GM23338 (cell line): ENCODE measurements at regions not wholly inside any gene's neighbourhood (a gene's known extent, or its start where the extent isn't known, plus 50 kb on each side); places are given as distances from the start of the nearest gene placed in this dataset.

Experiments
- ATAC-seq: fragments of 200-7000 bp; cut with Tn5 transposase; 3 replicates; pipeline ENCODE4 v1.9.1; 2020
- DNase-seq: peaks from one replicate; pipeline ENCODE4 v3.0.0-alpha.2; 2015; ENCODE audit warnings: low spot score
- H2AFZ ChIP-seq: fragments of 200-600 bp; sonication (generic); 2 replicates; pipeline ENCODE4 v1.8.0; 2016; ENCODE audit warnings: antibody characterized with exemption, mild to moderate bottlenecking, moderate library complexity
- H3F3A ChIP-seq: fragments of 200-600 bp; sonication (generic); replicated peaks from 2 replicates; pipeline ENCODE4 v1.8.0; 2017; ENCODE audit warnings: antibody characterized with exemption, mixed run types, low read depth
- H3K27ac ChIP-seq: fragments of 200-600 bp; sonication (generic); 2 replicates; pipeline ENCODE4 v1.6.1; 2016; ENCODE audit warnings: low read depth
- H3K27me3 ChIP-seq: fragments of 200-600 bp; sonication (generic); 2 replicates; pipeline ENCODE4 v1.8.0; 2016; ENCODE audit warnings: mild to moderate bottlenecking, mixed run types, moderate library complexity; ENCODE audit not compliant: insufficient read depth
- H3K36me3 ChIP-seq: fragments of 200-600 bp; sonication (generic); 2 replicates; pipeline ENCODE4 v1.8.0; 2016; ENCODE audit warnings: mild to moderate bottlenecking; ENCODE audit not compliant: insufficient read depth
- H3K4me1 ChIP-seq: fragments of 200-600 bp; sonication (generic); 2 replicates; pipeline ENCODE4 v1.8.0; 2016; ENCODE audit warnings: mild to moderate bottlenecking, moderate library complexity; ENCODE audit not compliant: insufficient read depth
- H3K4me2 ChIP-seq: fragments of 200-600 bp; sonication (generic); 2 replicates; pipeline ENCODE4 v1.7.1; 2017; ENCODE audit warnings: mixed run types
- H3K4me3 ChIP-seq: fragments of 200-600 bp; sonication (generic); 2 replicates; pipeline ENCODE4 v1.6.1; 2016; ENCODE audit warnings: mixed run types
- H3K79me2 ChIP-seq: fragments of 200-600 bp; sonication (generic); replicated peaks from 2 replicates; pipeline ENCODE4 v1.8.0; 2017; ENCODE audit warnings: mild to moderate bottlenecking; ENCODE audit not compliant: insufficient read depth
- H3K9me2 ChIP-seq: fragments of 200-600 bp; sonication (generic); 2 replicates; pipeline ENCODE4 v1.8.0; 2017; ENCODE audit not compliant: insufficient read depth
- H4K20me1 ChIP-seq: fragments of 200-600 bp; sonication (generic); replicated peaks from 2 replicates; pipeline ENCODE4 v1.8.0; 2017; ENCODE audit warnings: mild to moderate bottlenecking; ENCODE audit not compliant: insufficient read depth
- H3K27ac Mint-ChIP-seq: 2 replicates; pipeline ENCODE4 v1.8.0; 2020; ENCODE audit warnings: inconsistent platforms, mild to moderate bottlenecking, moderate library complexity, mixed read lengths
- H3K27me3 Mint-ChIP-seq: 3 replicates; pipeline ENCODE4 v1.8.0; 2022; ENCODE audit warnings: low read depth, mild to moderate bottlenecking, moderate library complexity, mixed read lengths, inconsistent platforms; ENCODE audit not compliant: insufficient read depth, poor library complexity
- H3K36me3 Mint-ChIP-seq: 3 replicates; pipeline ENCODE4 v1.8.0; 2021; ENCODE audit warnings: low read depth, mild to moderate bottlenecking, inconsistent platforms, moderate library complexity, mixed read lengths
- H3K4me1 Mint-ChIP-seq: 3 replicates; pipeline ENCODE4 v1.8.0; 2020; ENCODE audit warnings: mild to moderate bottlenecking, inconsistent platforms, mixed read lengths
- H3K4me3 Mint-ChIP-seq: 3 replicates; pipeline ENCODE4 v1.8.0; 2021; ENCODE audit warnings: moderate library complexity, mild to moderate bottlenecking, inconsistent platforms, mixed read lengths
- H3K9me3 Mint-ChIP-seq: 3 replicates; pipeline ENCODE4 v1.8.0; 2020; ENCODE audit warnings: moderate library complexity, mild to moderate bottlenecking, inconsistent platforms, mixed read lengths
- CREB1 ChIP-seq: fragments of 250-450 bp; sonication (Bioruptor Pico); IDR thresholded peaks from 2 replicates; pipeline ENCODE4 v1.5.0; 2020; ENCODE audit warnings: low read depth, mild to moderate bottlenecking, moderate library complexity
- EZH2phosphoT487 ChIP-seq: fragments of 200-600 bp; sonication (generic); IDR thresholded peaks from one replicate; pipeline ENCODE4 v1.8.1; 2018; ENCODE audit warnings: antibody characterized with exemption; ENCODE audit not compliant: unreplicated experiment
- NANOG ChIP-seq: IDR thresholded peaks from 2 replicates; pipeline ENCODE4 v1.6.1; 2016; ENCODE audit warnings: antibody characterized with exemption, borderline replicate concordance
- POLR2AphosphoS5 ChIP-seq: IDR thresholded peaks from 2 replicates; pipeline ENCODE4 v1.6.1; 2016; ENCODE audit warnings: antibody characterized with exemption, low read depth
- ZNF331 ChIP-seq: fragments of 250-450 bp; sonication (Bioruptor Pico); IDR thresholded peaks from 2 replicates; pipeline ENCODE4 v1.5.0; 2020; ENCODE audit warnings: low read depth, mild to moderate bottlenecking, moderate library complexity
- TF ChIP-seq, protein P1 (sequence below): IDR thresholded peaks from 2 replicates; pipeline ENCODE4 v1.6.1; 2016; ENCODE audit warnings: antibody characterized with exemption
- TF ChIP-seq, protein P2 (sequence below): IDR thresholded peaks from one replicate; pipeline ENCODE4 v1.6.1; 2018; ENCODE audit warnings: antibody characterized with exemption; ENCODE audit not compliant: unreplicated experiment

DNA sequence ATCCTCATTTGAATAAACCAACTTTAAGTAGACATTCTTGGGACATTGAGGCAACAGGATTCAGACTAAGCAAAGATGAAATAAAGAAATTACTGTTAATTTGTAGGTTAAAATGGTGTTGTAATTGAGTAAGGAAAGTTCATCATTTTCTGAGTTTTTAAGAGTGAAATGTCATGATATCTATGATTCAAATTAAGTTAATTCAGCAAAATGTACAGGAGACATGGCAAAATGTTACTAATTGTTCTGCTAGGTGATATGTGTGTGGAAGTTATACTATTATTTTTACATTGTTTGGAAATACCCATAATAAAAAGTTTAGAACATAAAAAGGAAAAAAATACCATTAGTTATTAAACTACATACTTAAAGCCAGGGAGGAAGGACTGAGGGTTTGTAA, 55.0 kb upstream of the EGLN3 start:
- H3K36me3 ChIP-seq = no peaks in the 10 kb centered on the region
- peaks cover 10% of the 10 kb centered on the region; the same call in 1 of the 2 replicates for H3K9me2 ChIP-seq
- no peaks in the 10 kb centered on the region for H3K79me2 ChIP-seq
- ATAC-seq (no peak), DNase-seq (no peak)
- no peak overlapping the region for H3K27ac Mint-ChIP-seq
- H3K9me3 Mint-ChIP-seq = no peaks in the 10 kb centered on the region
- no peak overlapping the region for H3K27ac ChIP-seq
- H3K4me2 ChIP-seq = no peak overlapping the region
- peaks cover 2% of the 10 kb centered on the region for H3K27me3 Mint-ChIP-seq
- H3K27me3 ChIP-seq = no peaks in the 10 kb centered on the region
- no peaks in the 10 kb centered on the region for H3F3A ChIP-seq
- TF ChIP-seq ZNF331 (CRISPR knock-in tag) (no peak), CREB1 (CRISPR knock-in tag) (no peak), EZH2phosphoT487 (no peak), NANOG (no peak)
- TF ChIP-seq, protein P1, sequence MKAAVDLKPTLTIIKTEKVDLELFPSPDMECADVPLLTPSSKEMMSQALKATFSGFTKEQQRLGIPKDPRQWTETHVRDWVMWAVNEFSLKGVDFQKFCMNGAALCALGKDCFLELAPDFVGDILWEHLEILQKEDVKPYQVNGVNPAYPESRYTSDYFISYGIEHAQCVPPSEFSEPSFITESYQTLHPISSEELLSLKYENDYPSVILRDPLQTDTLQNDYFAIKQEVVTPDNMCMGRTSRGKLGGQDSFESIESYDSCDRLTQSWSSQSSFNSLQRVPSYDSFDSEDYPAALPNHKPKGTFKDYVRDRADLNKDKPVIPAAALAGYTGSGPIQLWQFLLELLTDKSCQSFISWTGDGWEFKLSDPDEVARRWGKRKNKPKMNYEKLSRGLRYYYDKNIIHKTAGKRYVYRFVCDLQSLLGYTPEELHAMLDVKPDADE = no peak
- TF ChIP-seq, protein P2, sequence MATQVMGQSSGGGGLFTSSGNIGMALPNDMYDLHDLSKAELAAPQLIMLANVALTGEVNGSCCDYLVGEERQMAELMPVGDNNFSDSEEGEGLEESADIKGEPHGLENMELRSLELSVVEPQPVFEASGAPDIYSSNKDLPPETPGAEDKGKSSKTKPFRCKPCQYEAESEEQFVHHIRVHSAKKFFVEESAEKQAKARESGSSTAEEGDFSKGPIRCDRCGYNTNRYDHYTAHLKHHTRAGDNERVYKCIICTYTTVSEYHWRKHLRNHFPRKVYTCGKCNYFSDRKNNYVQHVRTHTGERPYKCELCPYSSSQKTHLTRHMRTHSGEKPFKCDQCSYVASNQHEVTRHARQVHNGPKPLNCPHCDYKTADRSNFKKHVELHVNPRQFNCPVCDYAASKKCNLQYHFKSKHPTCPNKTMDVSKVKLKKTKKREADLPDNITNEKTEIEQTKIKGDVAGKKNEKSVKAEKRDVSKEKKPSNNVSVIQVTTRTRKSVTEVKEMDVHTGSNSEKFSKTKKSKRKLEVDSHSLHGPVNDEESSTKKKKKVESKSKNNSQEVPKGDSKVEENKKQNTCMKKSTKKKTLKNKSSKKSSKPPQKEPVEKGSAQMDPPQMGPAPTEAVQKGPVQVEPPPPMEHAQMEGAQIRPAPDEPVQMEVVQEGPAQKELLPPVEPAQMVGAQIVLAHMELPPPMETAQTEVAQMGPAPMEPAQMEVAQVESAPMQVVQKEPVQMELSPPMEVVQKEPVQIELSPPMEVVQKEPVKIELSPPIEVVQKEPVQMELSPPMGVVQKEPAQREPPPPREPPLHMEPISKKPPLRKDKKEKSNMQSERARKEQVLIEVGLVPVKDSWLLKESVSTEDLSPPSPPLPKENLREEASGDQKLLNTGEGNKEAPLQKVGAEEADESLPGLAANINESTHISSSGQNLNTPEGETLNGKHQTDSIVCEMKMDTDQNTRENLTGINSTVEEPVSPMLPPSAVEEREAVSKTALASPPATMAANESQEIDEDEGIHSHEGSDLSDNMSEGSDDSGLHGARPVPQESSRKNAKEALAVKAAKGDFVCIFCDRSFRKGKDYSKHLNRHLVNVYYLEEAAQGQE = no peak
- H3K4me3 ChIP-seq = no peak overlapping the region
- H4K20me1 ChIP-seq = no peaks in the 10 kb centered on the region
- H2AFZ ChIP-seq = no peak overlapping the region
- H3K36me3 Mint-ChIP-seq = no peaks in the 10 kb centered on the region
- H3K4me1 Mint-ChIP-seq = no peaks in the 10 kb centered on the region; the same call in 2 of the 3 replicates
- H3K4me3 Mint-ChIP-seq = no peak overlapping the region
- H3K4me1 ChIP-seq = no peaks in the 10 kb centered on the region

DNA sequence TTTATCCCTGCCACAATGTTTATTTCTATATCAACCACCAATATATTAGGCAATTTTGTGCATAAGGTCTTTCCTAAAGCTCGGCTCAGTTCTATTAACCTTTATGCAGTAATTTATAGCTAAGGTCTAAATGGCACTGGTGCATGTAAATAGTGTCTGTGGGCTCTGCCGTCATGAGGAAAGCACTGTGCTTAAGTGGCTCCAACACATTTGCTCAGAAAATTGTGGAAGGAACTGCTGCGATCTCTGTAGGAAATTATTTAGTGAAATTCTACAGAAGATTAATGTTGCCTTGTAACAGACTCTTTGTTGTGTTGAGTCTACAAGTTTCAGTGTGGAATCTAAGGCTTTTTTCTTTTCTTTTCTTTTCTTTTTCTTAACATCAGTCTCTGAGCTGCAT, 54.0 kb upstream of the EGLN3 start:
- Mint-ChIP-seq H3K9me3 (no peaks in the 10 kb centered on the region), H3K4me3 (no peak overlapping the region), H3K36me3 (no peaks in the 10 kb centered on the region), H3K4me1 (no peaks in the 10 kb centered on the region), H3K27ac (no peak overlapping the region), H3K27me3 (peaks cover 2% of the 10 kb centered on the region)
- Histone ChIP-seq H3K4me3 (no peak overlapping the region), H3K9me2 (peaks cover 5% of the 10 kb centered on the region; the same call in 1 of the 2 replicates), H3K27ac (no peak overlapping the region), H3K79me2 (no peaks in the 10 kb centered on the region), H3F3A (no peaks in the 10 kb centered on the region), H2AFZ (peak overlapping the region; percentile 74), H3K4me2 (no peak overlapping the region), H3K36me3 (no peaks in the 10 kb centered on the region), H3K27me3 (no peaks in the 10 kb centered on the region), H4K20me1 (no peaks in the 10 kb centered on the region), H3K4me1 (no peaks in the 10 kb centered on the region)
- ATAC-seq (no peak), DNase-seq (no peak)
- no peak for TF ChIP-seq POLR2AphosphoS5
